ENCODE measurements at regions not wholly inside any gene's neighbourhood (a gene's known extent, or its start where the extent isn't known, plus 50 kb on each side); places are given as distances from the start of the nearest gene placed in this dataset.

GRCh38 chr12:3371018-3371417 lies 120.0 kb upstream of the PRMT8 start:
- TF ChIP-seq POLR2A (IDR thresholded peaks at IDR 0.05) (no peak), CTCF (IDR thresholded peaks at IDR 0.05) (no peak)

All from esophagus squamous epithelium (tissue), 4 donors.